Spleen (tissue), 11 donors: ENCODE measurements at regions not wholly inside any gene's neighbourhood (a gene's known extent, or its start where the extent isn't known, plus 50 kb on each side); places are given as distances from the start of the nearest gene placed in this dataset.

ENCODE experiments used
- DNase-seq: peaks from one replicate; pipeline ENCODE4 v3.0.0-alpha.2; 2020
- H3K27ac ChIP-seq, 8 donors: fragments of 200-600 bp; sonication (generic) in 7 of 8; 1 replicate in 4 of 8; 2 replicates in 4 of 8; pipeline versions ENCODE4 v1.5.0 to v1.8.0; 2016 to 2021; ENCODE audit warnings: inconsistent platforms in 4 of 8, mild to moderate bottlenecking in 4 of 8, moderate library complexity in 1 of 8
- H3K27me3 ChIP-seq, 7 donors: fragments of 200-600 bp; sonication (generic) in 6 of 7; replicated peaks in 1 of 7; 1 replicate in 4 of 7; 2 replicates in 3 of 7; pipeline versions ENCODE4 v1.5.0 to v1.8.0; 2016 to 2021; ENCODE audit warnings: inconsistent platforms in 3 of 7, mild to moderate bottlenecking in 1 of 7
- H3K36me3 ChIP-seq, 6 donors: fragments of 200-600 bp; sonication (generic) in 5 of 6; 1 replicate in 4 of 6; 2 replicates in 2 of 6; pipeline versions ENCODE4 v1.5.0 to v1.8.0; 2016 to 2021; ENCODE audit warnings: inconsistent platforms in 2 of 6
- H3K4me1 ChIP-seq, 6 donors: fragments of 200-600 bp; sonication (generic) in 5 of 6; 1 replicate in 3 of 6; 2 replicates in 3 of 6; pipeline versions ENCODE4 v1.5.0 to v1.8.0; 2016 to 2021; ENCODE audit warnings: inconsistent platforms in 3 of 6
- H3K4me3 ChIP-seq, 8 donors: fragments of 200-600 bp; sonication (generic) in 7 of 8; 1 replicate in 4 of 8; 2 replicates in 4 of 8; pipeline versions ENCODE4 v1.5.0 to v1.8.0; 2016 to 2021; ENCODE audit warnings: inconsistent platforms in 4 of 8, mild to moderate bottlenecking in 4 of 8, moderate library complexity in 2 of 8
- H3K9me3 ChIP-seq, 8 donors: fragments of 200-600 bp; sonication (generic) in 7 of 8; 1 replicate in 4 of 8; 2 replicates in 4 of 8; pipeline versions ENCODE4 v1.5.0 to v1.8.0; 2016 to 2021; ENCODE audit warnings: inconsistent platforms in 4 of 8
- CTCF ChIP-seq, 11 experiments: fragments of 200-600 bp in 7 of 11; fragments of 450-650 bp in 4 of 11; sonication (generic) in 4 of 11; IDR thresholded peaks in 8 of 11; conservative IDR thresholded peaks in 3 of 11; 1 replicate in 7 of 11; 2 replicates in 4 of 11; pipeline versions ENCODE4 v1.4.0 to v1.8.0; 2016 to 2021; ENCODE audit warnings: antibody characterized with exemption in 11 of 11, inconsistent platforms in 4 of 11, mild to moderate bottlenecking in 1 of 11
- POLR2A ChIP-seq, 3 donors: fragments of 450-650 bp; IDR thresholded peaks; one replicate each; pipeline ENCODE4 v1.5.1; 2017; ENCODE audit warnings: antibody characterized with exemption in 3 of 3, mild to moderate bottlenecking in 1 of 3
- POLR2AphosphoS5 ChIP-seq, 3 donors: sonication (generic); formaldehyde crosslinking; IDR thresholded peaks; one replicate each; pipeline ENCODE4 v1.5.1; 2017; ENCODE audit warnings: antibody characterized with exemption in 3 of 3
- WGBS, 5 donors: extraction: QIAGEN DNeasy Blood & Tissue Kit in 3 of 5; methylation state at CpG; one replicate each; pipeline versions ENCODE4 v1.1.5 to v1.1.7; 2013 to 2018; 5-methylcytosine and 5-hydroxymethylcytosine counted together
- intact Hi-C: fragments of 100-400 bp; cut with DNase I; formaldehyde crosslinking; loops from one replicate; pipeline ENCODE4 v1.15.0; 2023; ENCODE audit warnings: low total_unique reads
- donor health status: healthy with polysubstance abuse.
- donor health status: DM: no; HTN: no; CAD: no; lungs with moderate emphysema.
- donor health status: DM: no; HTN: no; CAD: no.
- donor health status: Bipolar disorder and iron deficiency.
- donor health status: healthy.
- donor health status: DM: no; HTN: no; CAD: no.
- donor health status: DM: yes; HTN: yes; CAD: no.

- H3K4me3 ChIP-seq, result no peak overlapping the region
- no peaks in the 10 kb centered on the region for H3K9me3 ChIP-seq
- 50 to 71% (median 63%) methylated on average over 2 of the region's 2 CpGs for WGBS, 5 donors
- H3K27me3 ChIP-seq, result no peaks in the 10 kb centered on the region
- no peak for TF ChIP-seq POLR2A (IDR thresholded peaks at IDR 0.05)
- no peak for TF ChIP-seq CTCF (IDR thresholded peaks at IDR 0.05 in 8 of 11, conservative IDR thresholded peaks at IDR 0.05 in 3 of 11)
- TF ChIP-seq POLR2AphosphoS5 (IDR thresholded peaks at IDR 0.05), result no peak
- no peak overlapping the region for H3K27ac ChIP-seq
- no peak for DNase-seq
- H3K36me3 ChIP-seq, result no peaks in the 10 kb centered on the region
- intact Hi-C loops, result no loop called here
- no peaks in the 10 kb centered on the region for H3K4me1 ChIP-seq
Measured at GRCh38 chr4:45122406-45122805, 396.1 kb upstream of the GNPDA2 start.

DNA sequence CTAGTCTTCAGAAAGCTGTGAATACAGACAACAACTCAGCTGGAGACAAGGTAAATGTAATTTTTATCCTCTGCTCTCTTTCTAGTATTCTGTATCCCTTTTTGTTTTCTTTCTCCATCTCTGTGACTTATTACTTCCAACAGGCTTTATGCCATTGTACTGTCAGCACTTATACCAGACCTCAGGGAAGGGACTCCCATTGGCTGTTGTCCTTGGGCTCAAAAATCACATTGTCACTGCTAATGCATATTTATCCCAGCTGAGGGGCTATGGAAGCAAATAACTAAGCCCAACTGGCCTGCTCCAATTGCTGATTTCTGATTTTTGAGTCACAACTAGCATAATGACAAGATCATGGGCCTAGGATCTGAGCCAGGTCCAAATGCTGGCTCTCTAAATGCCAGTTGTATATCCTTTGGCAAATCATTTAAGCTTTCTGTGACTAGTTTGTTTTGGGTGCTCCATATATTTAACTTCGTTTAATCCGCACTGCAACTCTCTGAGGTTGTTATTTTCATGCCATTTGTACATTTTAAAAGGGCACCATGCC is 395.1 kb upstream of the GNPDA2 start:
- Histone ChIP-seq H3K36me3 (no peaks in the 10 kb centered on the region), H3K4me3 (no peak overlapping the region), H3K9me3 (no peaks in the 10 kb centered on the region), H3K27me3 (no peaks in the 10 kb centered on the region), H3K27ac (no peak overlapping the region), H3K4me1 (no peaks in the 10 kb centered on the region)
- no peak for DNase-seq
- intact Hi-C loops, result no loop called here
- WGBS, 5 donors, result 55 to 71% (median 64%) methylated on average over 2 of the region's 2 CpGs
- TF ChIP-seq POLR2AphosphoS5 (IDR thresholded peaks at IDR 0.05), result no peak
- no peak for TF ChIP-seq POLR2A (IDR thresholded peaks at IDR 0.05)
- TF ChIP-seq CTCF (IDR thresholded peaks at IDR 0.05 in 8 of 11, conservative IDR thresholded peaks at IDR 0.05 in 3 of 11), result no peak

- intact Hi-C loops, result no loop called here
- H3K4me1 ChIP-seq, result no peaks in the 10 kb centered on the region
- H3K4me3 ChIP-seq, result no peak overlapping the region
- H3K27me3 ChIP-seq, result no peaks in the 10 kb centered on the region
- 67 to 82% (median 74%) methylated on average over 3 of the region's 3 CpGs for WGBS, 5 donors
- DNase-seq, result no peak
- H3K9me3 ChIP-seq, result no peaks in the 10 kb centered on the region
- no peak overlapping the region for H3K27ac ChIP-seq
- TF ChIP-seq CTCF (IDR thresholded peaks at IDR 0.05 in 8 of 11, conservative IDR thresholded peaks at IDR 0.05 in 3 of 11) (no peak), POLR2AphosphoS5 (IDR thresholded peaks at IDR 0.05) (no peak), POLR2A (IDR thresholded peaks at IDR 0.05) (no peak)
- no peaks in the 10 kb centered on the region for H3K36me3 ChIP-seq
Measured at GRCh38 chr4:45120163-45120562, 393.8 kb upstream of the GNPDA2 start.

- TF ChIP-seq POLR2AphosphoS5 (IDR thresholded peaks at IDR 0.05) (no peak), POLR2A (IDR thresholded peaks at IDR 0.05) (no peak), CTCF (IDR thresholded peaks at IDR 0.05 in 8 of 11, conservative IDR thresholded peaks at IDR 0.05 in 3 of 11) (no peak)
- 39 to 77% (median 63%) methylated on average over 1 of the region's 1 CpG for WGBS, 5 donors
- H3K27ac ChIP-seq, result no peak overlapping the region
- H3K4me1 ChIP-seq, result no peaks in the 10 kb centered on the region
- H3K36me3 ChIP-seq, result no peaks in the 10 kb centered on the region
- no peak overlapping the region for H3K4me3 ChIP-seq
- DNase-seq, result no peak
- no peaks in the 10 kb centered on the region for H3K9me3 ChIP-seq
- no peaks in the 10 kb centered on the region for H3K27me3 ChIP-seq
- intact Hi-C loops, result no loop called here
Measured at GRCh38 chr4:45119376-45119775, 393.0 kb upstream of the GNPDA2 start.
